ENCODE measurements at regions not wholly inside any gene's neighbourhood (a gene's known extent, or its start where the extent isn't known, plus 50 kb on each side); places are given as distances from the start of the nearest gene placed in this dataset.

- no peaks in the 10 kb centered on the region for H3K9me3 ChIP-seq (ENCODE audit: control insufficient read depth in 1 of 2, low read length in 2 of 2)
- no peaks in the 10 kb centered on the region for H3K27me3 ChIP-seq (ENCODE audit: control insufficient read depth in 1 of 2, insufficient read depth in 2 of 2, low read length in 2 of 2)
- no peaks in the 10 kb centered on the region for H3K4me1 ChIP-seq (ENCODE audit: control insufficient read depth in 1 of 2, insufficient read depth in 2 of 2, low read length in 2 of 2)
- no peak overlapping the region for H3K27ac ChIP-seq (ENCODE audit: low read depth, low read length)
- no peak overlapping the region for H3K9ac ChIP-seq (ENCODE audit: low read depth in 1 of 2, low read length in 2 of 2)
- H3K4me3 ChIP-seq (ENCODE audit: low read depth in 1 of 2, low read length in 2 of 2) = no peak overlapping the region
- no peaks in the 10 kb centered on the region for H3K36me3 ChIP-seq (ENCODE audit: control insufficient read depth in 1 of 2, insufficient read depth in 2 of 2, low read length in 2 of 2)
These were observed 200.4 kb upstream of the SH3BP4 start for GRCh38 chr2:234751275-234751973.

- no peak overlapping the region for H3K27ac ChIP-seq (ENCODE audit: low read depth, low read length)
- H3K4me1 ChIP-seq (ENCODE audit: control insufficient read depth in 1 of 2, insufficient read depth in 2 of 2, low read length in 2 of 2) = no peaks in the 10 kb centered on the region
- no peaks in the 10 kb centered on the region for H3K9me3 ChIP-seq (ENCODE audit: control insufficient read depth in 1 of 2, low read length in 2 of 2)
- peaks cover 0 to 2% of the 10 kb centered on the region in 2 donors for H3K27me3 ChIP-seq (ENCODE audit: control insufficient read depth in 1 of 2, insufficient read depth in 2 of 2, low read length in 2 of 2)
- H3K9ac ChIP-seq (ENCODE audit: low read depth in 1 of 2, low read length in 2 of 2) = no peak overlapping the region
- H3K36me3 ChIP-seq (ENCODE audit: control insufficient read depth in 1 of 2, insufficient read depth in 2 of 2, low read length in 2 of 2) = no peaks in the 10 kb centered on the region
- H3K4me3 ChIP-seq (ENCODE audit: low read depth in 1 of 2, low read length in 2 of 2) = no peak overlapping the region
These were observed 203.8 kb upstream of the SH3BP4 start for GRCh38 chr2:234747833-234748559.

GRCh38 chr2:234747032-234747431 lies 204.8 kb upstream of the SH3BP4 start:
- Histone ChIP-seq H3K27me3 (ENCODE audit: control insufficient read depth in 1 of 2, insufficient read depth in 2 of 2, low read length in 2 of 2) (peaks cover 0 to 2% of the 10 kb centered on the region in 2 donors), H3K9me3 (ENCODE audit: control insufficient read depth in 1 of 2, low read length in 2 of 2) (no peaks in the 10 kb centered on the region), H3K4me1 (ENCODE audit: control insufficient read depth in 1 of 2, insufficient read depth in 2 of 2, low read length in 2 of 2) (no peaks in the 10 kb centered on the region), H3K4me3 (ENCODE audit: low read depth in 1 of 2, low read length in 2 of 2) (no peak overlapping the region), H3K36me3 (ENCODE audit: control insufficient read depth in 1 of 2, insufficient read depth in 2 of 2, low read length in 2 of 2) (no peaks in the 10 kb centered on the region), H3K9ac (ENCODE audit: low read depth in 1 of 2, low read length in 2 of 2) (no peak overlapping the region), H3K27ac (ENCODE audit: low read depth, low read length) (no peak overlapping the region)

- H3K36me3 ChIP-seq (ENCODE audit: control insufficient read depth in 1 of 2, insufficient read depth in 2 of 2, low read length in 2 of 2) = no peaks in the 10 kb centered on the region
- no peak overlapping the region for H3K27ac ChIP-seq (ENCODE audit: low read depth, low read length)
- no peak overlapping the region for H3K9ac ChIP-seq (ENCODE audit: low read depth in 1 of 2, low read length in 2 of 2)
- H3K9me3 ChIP-seq (ENCODE audit: control insufficient read depth in 1 of 2, low read length in 2 of 2) = no peaks in the 10 kb centered on the region
- H3K27me3 ChIP-seq (ENCODE audit: control insufficient read depth in 1 of 2, insufficient read depth in 2 of 2, low read length in 2 of 2) = peaks cover 0 to 2% of the 10 kb centered on the region in 2 donors
- H3K4me3 ChIP-seq (ENCODE audit: low read depth in 1 of 2, low read length in 2 of 2) = no peak overlapping the region
- H3K4me1 ChIP-seq (ENCODE audit: control insufficient read depth in 1 of 2, insufficient read depth in 2 of 2, low read length in 2 of 2) = no peaks in the 10 kb centered on the region
These were observed 206.5 kb upstream of the SH3BP4 start for GRCh38 chr2:234745347-234745746.

- H3K27ac ChIP-seq (ENCODE audit: low read depth, low read length) = no peak overlapping the region
- H3K4me3 ChIP-seq (ENCODE audit: low read depth in 1 of 2, low read length in 2 of 2) = no peak overlapping the region
- no peak overlapping the region for H3K9ac ChIP-seq (ENCODE audit: low read depth in 1 of 2, low read length in 2 of 2)
- no peaks in the 10 kb centered on the region for H3K9me3 ChIP-seq (ENCODE audit: control insufficient read depth in 1 of 2, low read length in 2 of 2)
- H3K36me3 ChIP-seq (ENCODE audit: control insufficient read depth in 1 of 2, insufficient read depth in 2 of 2, low read length in 2 of 2) = no peaks in the 10 kb centered on the region
- H3K27me3 ChIP-seq (ENCODE audit: control insufficient read depth in 1 of 2, insufficient read depth in 2 of 2, low read length in 2 of 2) = peaks cover 0 to 2% of the 10 kb centered on the region in 2 donors
- no peaks in the 10 kb centered on the region for H3K4me1 ChIP-seq (ENCODE audit: control insufficient read depth in 1 of 2, insufficient read depth in 2 of 2, low read length in 2 of 2)
These were observed 209.8 kb upstream of the SH3BP4 start for GRCh38 chr2:234741976-234742375.

GRCh38 chr2:234739061-234739460 lies 212.8 kb upstream of the SH3BP4 start:
- no peak overlapping the region for H3K27ac ChIP-seq (ENCODE audit: low read depth, low read length)
- H3K9ac ChIP-seq (ENCODE audit: low read depth in 1 of 2, low read length in 2 of 2) = no peak overlapping the region
- peaks cover 4 to 6% of the 10 kb centered on the region in 2 donors for H3K9me3 ChIP-seq (ENCODE audit: control insufficient read depth in 1 of 2, low read length in 2 of 2)
- no peaks in the 10 kb centered on the region for H3K27me3 ChIP-seq (ENCODE audit: control insufficient read depth in 1 of 2, insufficient read depth in 2 of 2, low read length in 2 of 2)
- no peak overlapping the region for H3K4me3 ChIP-seq (ENCODE audit: low read depth in 1 of 2, low read length in 2 of 2)
- no peaks in the 10 kb centered on the region for H3K36me3 ChIP-seq (ENCODE audit: control insufficient read depth in 1 of 2, insufficient read depth in 2 of 2, low read length in 2 of 2)
- no peaks in the 10 kb centered on the region for H3K4me1 ChIP-seq (ENCODE audit: control insufficient read depth in 1 of 2, insufficient read depth in 2 of 2, low read length in 2 of 2)

GRCh38 chr2:234735829-234736228 lies 216.0 kb upstream of the SH3BP4 start:
- Histone ChIP-seq H3K4me1 (ENCODE audit: control insufficient read depth in 1 of 2, insufficient read depth in 2 of 2, low read length in 2 of 2) (no peaks in the 10 kb centered on the region), H3K36me3 (ENCODE audit: control insufficient read depth in 1 of 2, insufficient read depth in 2 of 2, low read length in 2 of 2) (no peaks in the 10 kb centered on the region), H3K4me3 (ENCODE audit: low read depth in 1 of 2, low read length in 2 of 2) (no peak overlapping the region), H3K9ac (ENCODE audit: low read depth in 1 of 2, low read length in 2 of 2) (no peak overlapping the region), H3K27ac (ENCODE audit: low read depth, low read length) (no peak overlapping the region), H3K27me3 (ENCODE audit: control insufficient read depth in 1 of 2, insufficient read depth in 2 of 2, low read length in 2 of 2) (no peaks in the 10 kb centered on the region), H3K9me3 (ENCODE audit: control insufficient read depth in 1 of 2, low read length in 2 of 2) (peaks cover 4 to 6% of the 10 kb centered on the region in 2 donors)

- Histone ChIP-seq H3K27ac (ENCODE audit: low read depth, low read length) (no peak overlapping the region), H3K27me3 (ENCODE audit: control insufficient read depth in 1 of 2, insufficient read depth in 2 of 2, low read length in 2 of 2) (no peaks in the 10 kb centered on the region), H3K36me3 (ENCODE audit: control insufficient read depth in 1 of 2, insufficient read depth in 2 of 2, low read length in 2 of 2) (no peaks in the 10 kb centered on the region), H3K9me3 (ENCODE audit: control insufficient read depth in 1 of 2, low read length in 2 of 2) (peaks cover 4 to 6% of the 10 kb centered on the region in 2 donors), H3K4me1 (ENCODE audit: control insufficient read depth in 1 of 2, insufficient read depth in 2 of 2, low read length in 2 of 2) (no peaks in the 10 kb centered on the region), H3K4me3 (ENCODE audit: low read depth in 1 of 2, low read length in 2 of 2) (no peak overlapping the region), H3K9ac (ENCODE audit: low read depth in 1 of 2, low read length in 2 of 2) (no peak overlapping the region)
These were observed 217.8 kb upstream of the SH3BP4 start for GRCh38 chr2:234733795-234734600.

- Histone ChIP-seq H3K27me3 (ENCODE audit: control insufficient read depth in 1 of 2, insufficient read depth in 2 of 2, low read length in 2 of 2) (no peaks in the 10 kb centered on the region), H3K27ac (ENCODE audit: low read depth, low read length) (no peak overlapping the region), H3K9ac (ENCODE audit: low read depth in 1 of 2, low read length in 2 of 2) (no peak overlapping the region), H3K4me3 (ENCODE audit: low read depth in 1 of 2, low read length in 2 of 2) (no peak overlapping the region), H3K4me1 (ENCODE audit: control insufficient read depth in 1 of 2, insufficient read depth in 2 of 2, low read length in 2 of 2) (no peaks in the 10 kb centered on the region), H3K9me3 (ENCODE audit: control insufficient read depth in 1 of 2, low read length in 2 of 2) (peaks cover 4 to 6% of the 10 kb centered on the region in 2 donors), H3K36me3 (ENCODE audit: control insufficient read depth in 1 of 2, insufficient read depth in 2 of 2, low read length in 2 of 2) (no peaks in the 10 kb centered on the region)
These were observed 218.7 kb upstream of the SH3BP4 start for GRCh38 chr2:234733093-234733489.
